Keratinocyte (primary cell): ENCODE measurements at regions not wholly inside any gene's neighbourhood (a gene's known extent, or its start where the extent isn't known, plus 50 kb on each side); places are given as distances from the start of the nearest gene placed in this dataset.

Source experiments
- DNase-seq: peaks from one replicate; pipeline ENCODE4 v3.0.0-alpha.2; 2011; ENCODE audit warnings: low read depth, missing footprints, low spot score
- FAIRE-seq: peaks from 2 replicates; lab custom pipeline; 2011; peaks lifted over from hg19 to GRCh38; lab: Jason Lieb, UNC
- H2AFZ ChIP-seq: 2 replicates; pipeline ENCODE4 v1.6.0; 2012; ENCODE audit warnings: low read length, control low read depth, inconsistent platforms; ENCODE audit not compliant: control insufficient read depth
- H3K27ac ChIP-seq: 2 replicates; pipeline ENCODE4 v1.5.1; 2011; ENCODE audit warnings: low read length; ENCODE audit not compliant: control insufficient read depth, insufficient read depth
- H3K27me3 ChIP-seq: 3 replicates; pipeline ENCODE4 v1.6.0; 2011; ENCODE audit warnings: low read length; ENCODE audit not compliant: control insufficient read depth, insufficient read depth; ENCODE audit errors: extremely low read depth
- H3K36me3 ChIP-seq, 2 experiments: 2 replicates in 1 of 2; 3 replicates in 1 of 2; pipeline ENCODE4 v1.5.1; 2011; ENCODE audit warnings: low read length in 2 of 2, mild to moderate bottlenecking in 1 of 2; ENCODE audit not compliant: control insufficient read depth in 2 of 2, insufficient read depth in 2 of 2; ENCODE audit errors: extremely low read depth in 1 of 2
- H3K4me1 ChIP-seq: 3 replicates; pipeline ENCODE4 v1.5.1; 2011; ENCODE audit warnings: low read length; ENCODE audit not compliant: control insufficient read depth, insufficient read depth; ENCODE audit errors: extremely low read depth
- H3K4me2 ChIP-seq: 3 replicates; pipeline ENCODE4 v1.6.0; 2011; ENCODE audit warnings: low read depth, low read length; ENCODE audit not compliant: control insufficient read depth, insufficient read depth; ENCODE audit errors: extremely low read depth
- H3K4me3 ChIP-seq, 3 experiments: fragments of 200-600 bp in 1 of 3; sonication (generic) in 1 of 3; 2 replicates in 2 of 3; 3 replicates in 1 of 3; pipeline ENCODE4 v1.5.1; 2011 to 2016; ENCODE audit warnings: low read length in 3 of 3, mild to moderate bottlenecking in 3 of 3, control low read depth in 2 of 3, inconsistent platforms in 1 of 3, low read depth in 1 of 3, mixed read lengths in 1 of 3, mixed run types in 1 of 3, moderate library complexity in 1 of 3; ENCODE audit not compliant: control insufficient read depth in 2 of 3, insufficient read depth in 2 of 3; ENCODE audit errors: extremely low read depth in 1 of 3
- H3K79me2 ChIP-seq: 2 replicates; pipeline ENCODE4 v1.6.0; 2012; ENCODE audit warnings: low read length; ENCODE audit not compliant: control insufficient read depth, insufficient read depth
- H3K9ac ChIP-seq: 3 replicates; pipeline ENCODE4 v1.6.0; 2011; ENCODE audit warnings: low read length; ENCODE audit not compliant: control insufficient read depth, insufficient read depth; ENCODE audit errors: extremely low read depth
- H3K9me1 ChIP-seq: 3 replicates; pipeline ENCODE4 v1.6.0; 2011; ENCODE audit warnings: low read length; ENCODE audit not compliant: control insufficient read depth, insufficient read depth; ENCODE audit errors: extremely low read depth
- H3K9me3 ChIP-seq: 2 replicates; pipeline ENCODE4 v1.5.1; 2012; ENCODE audit warnings: low read depth, low read length; ENCODE audit not compliant: control insufficient read depth
- H4K20me1 ChIP-seq: 3 replicates; pipeline ENCODE4 v1.6.0; 2011; ENCODE audit warnings: low read length; ENCODE audit not compliant: control insufficient read depth, insufficient read depth; ENCODE audit errors: extremely low read depth
- EZH2 ChIP-seq: IDR thresholded peaks from one replicate; pipeline ENCODE4 v1.6.1; 2012; ENCODE audit warnings: inconsistent platforms, mild to moderate bottlenecking, low read length, moderate library complexity
- dilution Hi-C: fragments of 300-500 bp; cut with MboI; formaldehyde crosslinking; loops from one replicate; pipeline ENCODE4 v1.7.0; 2020; ENCODE audit warnings: low sequenced_read_pairs; ENCODE audit not compliant: extremely low pct_ligation_motif_present
- TF ChIP-seq, protein P1 (sequence below), 3 experiments: IDR thresholded peaks in 1 of 3; conservative IDR thresholded peaks in 1 of 3; optimal IDR thresholded peaks in 1 of 3; 2 replicates in 2 of 3; 3 replicates in 1 of 3; pipeline versions ENCODE3 to v1.5.1; 2011; ENCODE audit warnings: low read length in 3 of 3, mild to moderate bottlenecking in 3 of 3, moderate library complexity in 2 of 3, control low read depth in 1 of 3, inconsistent platforms in 1 of 3; ENCODE audit not compliant: insufficient read depth in 2 of 3; ENCODE audit errors: extremely low read depth in 1 of 3

DNA sequence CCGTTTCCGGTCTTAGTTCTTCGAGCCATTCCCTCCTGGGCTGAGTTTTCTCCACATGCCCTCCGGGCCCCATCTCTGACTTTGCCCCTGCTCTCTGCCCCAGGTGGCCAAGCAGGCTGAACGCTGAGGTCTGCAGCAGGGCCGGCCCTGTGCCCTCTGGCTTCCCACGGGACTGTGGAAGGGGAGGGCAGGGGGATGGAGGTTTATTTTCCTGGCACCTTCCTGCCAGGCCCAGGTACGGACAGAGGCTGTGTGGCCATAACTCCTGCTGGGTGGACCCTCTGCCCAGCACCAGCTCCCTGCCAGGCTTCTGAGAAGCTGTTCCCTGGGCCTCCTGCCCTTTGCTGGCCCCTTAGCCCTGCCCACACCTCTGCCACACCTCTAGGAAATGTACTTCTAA lies 164.0 kb downstream of the TFCP2L1 start:
- H2AFZ ChIP-seq: no peak overlapping the region
- dilution Hi-C loops: no loop called here
- no peaks in the 10 kb centered on the region for H4K20me1 ChIP-seq
- no peaks in the 10 kb centered on the region for H3K27me3 ChIP-seq
- no peak overlapping the region for H3K9ac ChIP-seq
- no peaks in the 10 kb centered on the region for H3K9me3 ChIP-seq
- no peaks in the 10 kb centered on the region for H3K9me1 ChIP-seq
- no peak overlapping the region for H3K4me2 ChIP-seq
- no peak for TF ChIP-seq EZH2
- TF ChIP-seq, protein P1, sequence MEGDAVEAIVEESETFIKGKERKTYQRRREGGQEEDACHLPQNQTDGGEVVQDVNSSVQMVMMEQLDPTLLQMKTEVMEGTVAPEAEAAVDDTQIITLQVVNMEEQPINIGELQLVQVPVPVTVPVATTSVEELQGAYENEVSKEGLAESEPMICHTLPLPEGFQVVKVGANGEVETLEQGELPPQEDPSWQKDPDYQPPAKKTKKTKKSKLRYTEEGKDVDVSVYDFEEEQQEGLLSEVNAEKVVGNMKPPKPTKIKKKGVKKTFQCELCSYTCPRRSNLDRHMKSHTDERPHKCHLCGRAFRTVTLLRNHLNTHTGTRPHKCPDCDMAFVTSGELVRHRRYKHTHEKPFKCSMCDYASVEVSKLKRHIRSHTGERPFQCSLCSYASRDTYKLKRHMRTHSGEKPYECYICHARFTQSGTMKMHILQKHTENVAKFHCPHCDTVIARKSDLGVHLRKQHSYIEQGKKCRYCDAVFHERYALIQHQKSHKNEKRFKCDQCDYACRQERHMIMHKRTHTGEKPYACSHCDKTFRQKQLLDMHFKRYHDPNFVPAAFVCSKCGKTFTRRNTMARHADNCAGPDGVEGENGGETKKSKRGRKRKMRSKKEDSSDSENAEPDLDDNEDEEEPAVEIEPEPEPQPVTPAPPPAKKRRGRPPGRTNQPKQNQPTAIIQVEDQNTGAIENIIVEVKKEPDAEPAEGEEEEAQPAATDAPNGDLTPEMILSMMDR (optimal IDR thresholded peaks at IDR 0.05 in 1 of 3, IDR thresholded peaks at IDR 0.05 in 1 of 3, conservative IDR thresholded peaks at IDR 0.05 in 1 of 3; ENCODE audit: extremely low read depth in 1 of 3, insufficient read depth in 2 of 3, low read length in 3 of 3): no peak
- no peak for FAIRE-seq
- no peaks in the 10 kb centered on the region for H3K79me2 ChIP-seq
- no peak overlapping the region for H3K27ac ChIP-seq
- DNase-seq: no peak
- no peaks in the 10 kb centered on the region for H3K4me1 ChIP-seq
- no peak overlapping the region for H3K4me3 ChIP-seq
- no peaks in the 10 kb centered on the region for H3K36me3 ChIP-seq

DNA sequence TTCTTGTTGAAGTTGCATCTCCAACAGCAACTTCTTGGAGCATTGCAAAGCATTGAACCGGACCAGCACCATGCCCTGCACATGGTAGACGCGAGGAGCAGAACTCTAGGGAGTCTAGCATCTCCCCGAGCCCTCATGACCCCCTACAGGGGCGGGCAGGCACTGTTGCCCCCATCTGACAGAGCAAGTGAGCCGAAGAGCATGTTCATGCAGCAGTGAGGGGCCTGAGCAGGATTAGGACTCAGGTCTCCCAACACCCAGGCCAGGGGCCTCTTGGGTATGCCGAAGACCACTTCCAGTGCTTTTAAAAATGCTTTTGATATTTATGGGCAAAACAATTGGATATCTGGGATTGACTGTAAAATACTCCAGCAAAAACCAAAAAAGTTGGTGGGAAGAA lies 163.3 kb downstream of the TFCP2L1 start:
- no peak overlapping the region for H3K4me3 ChIP-seq
- H3K36me3 ChIP-seq: no peaks in the 10 kb centered on the region
- H3K4me1 ChIP-seq: no peaks in the 10 kb centered on the region
- no peak overlapping the region for H3K4me2 ChIP-seq
- no peak overlapping the region for H2AFZ ChIP-seq
- no peak overlapping the region for H3K27ac ChIP-seq
- H3K27me3 ChIP-seq: peaks cover 1% of the 10 kb centered on the region
- FAIRE-seq (no peak), DNase-seq (no peak)
- no peaks in the 10 kb centered on the region for H3K9me3 ChIP-seq
- no peak overlapping the region for H3K9ac ChIP-seq
- H3K79me2 ChIP-seq: no peaks in the 10 kb centered on the region
- TF ChIP-seq EZH2: no peak
- TF ChIP-seq, protein P1 (optimal IDR thresholded peaks at IDR 0.05 in 1 of 3, IDR thresholded peaks at IDR 0.05 in 1 of 3, conservative IDR thresholded peaks at IDR 0.05 in 1 of 3; ENCODE audit: extremely low read depth in 1 of 3, insufficient read depth in 2 of 3, low read length in 3 of 3): no peak
- no peaks in the 10 kb centered on the region for H3K9me1 ChIP-seq
- dilution Hi-C loops: no loop called here
- no peaks in the 10 kb centered on the region for H4K20me1 ChIP-seq
